ENCODE measurements at regions not wholly inside any gene's neighbourhood (a gene's known extent, or its start where the extent isn't known, plus 50 kb on each side); places are given as distances from the start of the nearest gene placed in this dataset.

- H3K27ac Mint-ChIP-seq: no peak overlapping the region
- peaks cover 10% of the 10 kb centered on the region for H3K27me3 Mint-ChIP-seq
- peaks cover 10% of the 10 kb centered on the region for H3K9me3 Mint-ChIP-seq
- no peaks in the 10 kb centered on the region for H3K36me3 Mint-ChIP-seq (ENCODE audit: low read depth)
- DNase-seq: no peak
- no peak overlapping the region for H3K4me3 Mint-ChIP-seq
- H3K4me1 Mint-ChIP-seq: peaks cover 3% of the 10 kb centered on the region
- intact Hi-C loops (cut with micrococcal nuclease): no loop called here
Measured at GRCh38 chr12:75844049-75844770, 187.4 kb downstream of the PHLDA1 start.

- Mint-ChIP-seq H3K4me1 (no peaks in the 10 kb centered on the region), H3K9me3 (peaks cover 10% of the 10 kb centered on the region), H3K36me3 (ENCODE audit: low read depth) (no peaks in the 10 kb centered on the region), H3K27me3 (peaks cover 10% of the 10 kb centered on the region), H3K4me3 (no peak overlapping the region), H3K27ac (no peak overlapping the region)
- no peak for DNase-seq
- intact Hi-C loops (cut with micrococcal nuclease): no loop called here
Measured at GRCh38 chr12:75842090-75842489, 189.5 kb downstream of the PHLDA1 start.

- H3K9me3 Mint-ChIP-seq: peaks cover 4% of the 10 kb centered on the region
- H3K4me1 Mint-ChIP-seq: no peaks in the 10 kb centered on the region
- no peak overlapping the region for H3K4me3 Mint-ChIP-seq
- H3K27ac Mint-ChIP-seq: no peak overlapping the region
- H3K36me3 Mint-ChIP-seq (ENCODE audit: low read depth): no peaks in the 10 kb centered on the region
- no peak for DNase-seq
- H3K27me3 Mint-ChIP-seq: peaks cover 9% of the 10 kb centered on the region
- intact Hi-C loops (cut with micrococcal nuclease): no loop called here
Measured at GRCh38 chr12:75840994-75841355, 190.6 kb downstream of the PHLDA1 start.

GRCh38 chr12:75838309-75838708 is 193.3 kb downstream of the PHLDA1 start:
- Mint-ChIP-seq H3K27ac (no peak overlapping the region), H3K4me3 (no peak overlapping the region), H3K27me3 (peaks cover 6% of the 10 kb centered on the region), H3K9me3 (no peaks in the 10 kb centered on the region), H3K36me3 (ENCODE audit: low read depth) (no peaks in the 10 kb centered on the region), H3K4me1 (no peaks in the 10 kb centered on the region)
- intact Hi-C loops (cut with micrococcal nuclease): no loop called here
- no peak for DNase-seq

GRCh38 chr12:75837700-75838099 is 193.9 kb downstream of the PHLDA1 start:
- Mint-ChIP-seq H3K9me3 (no peaks in the 10 kb centered on the region), H3K27ac (no peak overlapping the region), H3K4me1 (no peaks in the 10 kb centered on the region), H3K27me3 (peaks cover 11% of the 10 kb centered on the region), H3K36me3 (ENCODE audit: low read depth) (no peaks in the 10 kb centered on the region), H3K4me3 (no peak overlapping the region)
- intact Hi-C loops (cut with micrococcal nuclease): no loop called here
- no peak for DNase-seq

- peaks cover 11% of the 10 kb centered on the region for H3K27me3 Mint-ChIP-seq
- H3K36me3 Mint-ChIP-seq (ENCODE audit: low read depth): no peaks in the 10 kb centered on the region
Measured at GRCh38 chr12:75836533-75836932, 195.0 kb downstream of the PHLDA1 start.

GRCh38 chr12:75834591-75834990 is 197.0 kb downstream of the PHLDA1 start:
- Mint-ChIP-seq H3K4me3 (no peak overlapping the region), H3K4me1 (no peaks in the 10 kb centered on the region), H3K27me3 (peaks cover 11% of the 10 kb centered on the region), H3K9me3 (no peaks in the 10 kb centered on the region), H3K36me3 (ENCODE audit: low read depth) (no peaks in the 10 kb centered on the region), H3K27ac (no peak overlapping the region)
- intact Hi-C loops (cut with micrococcal nuclease): no loop called here
- no peak for DNase-seq

More at GRCh38 chr12:75836533-75836932, 195.0 kb downstream of the PHLDA1 start:
- Mint-ChIP-seq H3K9me3 (no peaks in the 10 kb centered on the region), H3K4me3 (no peak overlapping the region), H3K27ac (no peak overlapping the region), H3K4me1 (no peaks in the 10 kb centered on the region)
- intact Hi-C loops (cut with micrococcal nuclease): no loop called here
- DNase-seq: no peak

- no peak overlapping the region for H3K4me3 Mint-ChIP-seq
- no peaks in the 10 kb centered on the region for H3K9me3 Mint-ChIP-seq
- intact Hi-C loops (cut with micrococcal nuclease): no loop called here
- no peaks in the 10 kb centered on the region for H3K36me3 Mint-ChIP-seq (ENCODE audit: low read depth)
- DNase-seq: no peak
- H3K27me3 Mint-ChIP-seq: peaks cover 11% of the 10 kb centered on the region
- H3K27ac Mint-ChIP-seq: no peak overlapping the region
- no peaks in the 10 kb centered on the region for H3K4me1 Mint-ChIP-seq
Measured at GRCh38 chr12:75833268-75833667, 198.3 kb downstream of the PHLDA1 start.

GRCh38 chr12:75831402-75831801 is 200.2 kb downstream of the PHLDA1 start:
- DNase-seq: no peak
- Mint-ChIP-seq H3K27ac (no peak overlapping the region), H3K4me3 (no peak overlapping the region), H3K27me3 (peaks cover 11% of the 10 kb centered on the region), H3K9me3 (no peaks in the 10 kb centered on the region), H3K36me3 (ENCODE audit: low read depth) (no peaks in the 10 kb centered on the region), H3K4me1 (no peaks in the 10 kb centered on the region)
- intact Hi-C loops (cut with micrococcal nuclease): no loop called here

GRCh38 chr12:75827061-75827460 is 204.5 kb downstream of the PHLDA1 start:
- no peaks in the 10 kb centered on the region for H3K9me3 Mint-ChIP-seq
- intact Hi-C loops (cut with micrococcal nuclease): no loop called here

GRCh38 chr12:75825686-75826085 is 205.9 kb downstream of the PHLDA1 start:
- H3K9me3 Mint-ChIP-seq: no peaks in the 10 kb centered on the region
- H3K36me3 Mint-ChIP-seq (ENCODE audit: low read depth): no peaks in the 10 kb centered on the region
- intact Hi-C loops (cut with micrococcal nuclease): no loop called here
- H3K27me3 Mint-ChIP-seq: peaks cover 28% of the 10 kb centered on the region
- H3K4me1 Mint-ChIP-seq: no peaks in the 10 kb centered on the region
- DNase-seq: no peak
- H3K4me3 Mint-ChIP-seq: no peak overlapping the region
- H3K27ac Mint-ChIP-seq: no peak overlapping the region

More at GRCh38 chr12:75827061-75827460, 204.5 kb downstream of the PHLDA1 start:
- Mint-ChIP-seq H3K36me3 (ENCODE audit: low read depth) (no peaks in the 10 kb centered on the region), H3K27ac (no peak overlapping the region), H3K27me3 (peaks cover 22% of the 10 kb centered on the region), H3K4me3 (no peak overlapping the region), H3K4me1 (no peaks in the 10 kb centered on the region)
- no peak for DNase-seq

- Mint-ChIP-seq H3K9me3 (no peaks in the 10 kb centered on the region), H3K27me3 (peaks cover 28% of the 10 kb centered on the region), H3K27ac (no peak overlapping the region), H3K36me3 (ENCODE audit: low read depth) (no peaks in the 10 kb centered on the region), H3K4me3 (no peak overlapping the region), H3K4me1 (no peaks in the 10 kb centered on the region)
- intact Hi-C loops (cut with micrococcal nuclease): no loop called here
- no peak for DNase-seq
Measured at GRCh38 chr12:75823475-75823874, 208.1 kb downstream of the PHLDA1 start.

- Mint-ChIP-seq H3K4me1 (no peaks in the 10 kb centered on the region), H3K4me3 (no peak overlapping the region), H3K27ac (no peak overlapping the region), H3K27me3 (peaks cover 28% of the 10 kb centered on the region), H3K9me3 (no peaks in the 10 kb centered on the region), H3K36me3 (ENCODE audit: low read depth) (no peaks in the 10 kb centered on the region)
- intact Hi-C loops (cut with micrococcal nuclease): no loop called here
- no peak for DNase-seq
Measured at GRCh38 chr12:75822416-75822815, 209.2 kb downstream of the PHLDA1 start.

- no peak for DNase-seq
- H3K36me3 Mint-ChIP-seq (ENCODE audit: low read depth): no peaks in the 10 kb centered on the region
- peaks cover 4% of the 10 kb centered on the region for H3K4me1 Mint-ChIP-seq
- intact Hi-C loops (cut with micrococcal nuclease): no loop called here
- no peaks in the 10 kb centered on the region for H3K9me3 Mint-ChIP-seq
- H3K27me3 Mint-ChIP-seq: peaks cover 28% of the 10 kb centered on the region
- H3K4me3 Mint-ChIP-seq: no peak overlapping the region
- no peak overlapping the region for H3K27ac Mint-ChIP-seq
Measured at GRCh38 chr12:75820848-75821578, 210.6 kb downstream of the PHLDA1 start.
